ENCODE measurements at regions not wholly inside any gene's neighbourhood (a gene's known extent, or its start where the extent isn't known, plus 50 kb on each side); places are given as distances from the start of the nearest gene placed in this dataset.

DNA sequence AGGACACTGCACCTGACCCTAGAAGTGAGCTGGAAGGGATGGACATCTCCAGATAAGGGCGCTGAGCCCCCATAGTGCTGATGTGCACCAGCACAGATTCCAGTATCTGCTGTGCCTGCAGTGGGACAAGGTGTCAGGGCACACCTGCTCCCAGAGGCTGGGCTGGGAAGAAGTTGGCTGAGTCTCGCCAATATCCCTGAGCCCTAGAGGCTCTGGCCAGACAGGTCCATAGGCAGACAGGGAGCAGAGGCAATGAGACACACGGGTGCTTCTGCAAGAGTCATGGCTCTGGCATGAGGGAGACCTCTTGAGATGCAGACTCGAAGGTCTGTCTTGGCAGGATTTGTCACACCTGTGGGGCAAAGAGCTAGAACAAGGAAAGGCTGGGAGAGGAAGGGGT, 1321.5 kb downstream of the UQCRFS1 start:
- Histone ChIP-seq H3K27me3 (replicated peaks in 1 of 7) (no peaks in the 10 kb centered on the region), H3K36me3 (no peaks in the 10 kb centered on the region), H3K4me3 (no peak overlapping the region), H3K27ac (no peak overlapping the region), H3K4me1 (no peaks in the 10 kb centered on the region), H3K9me3 (peaks cover 0 to 63% (median 5%) of the 10 kb centered on the region in 8 donors)
- intact Hi-C loops (cut with DNase I; ENCODE audit: low total_unique reads), result no loop called here
- WGBS, 5 donors, result 47 to 71% (median 61%) methylated on average over 4 of the region's 4 CpGs
- DNase-seq, result no peak
- TF ChIP-seq POLR2A (IDR thresholded peaks at IDR 0.05) (no peak), POLR2AphosphoS5 (IDR thresholded peaks at IDR 0.05) (no peak)
- TF ChIP-seq, protein P1, sequence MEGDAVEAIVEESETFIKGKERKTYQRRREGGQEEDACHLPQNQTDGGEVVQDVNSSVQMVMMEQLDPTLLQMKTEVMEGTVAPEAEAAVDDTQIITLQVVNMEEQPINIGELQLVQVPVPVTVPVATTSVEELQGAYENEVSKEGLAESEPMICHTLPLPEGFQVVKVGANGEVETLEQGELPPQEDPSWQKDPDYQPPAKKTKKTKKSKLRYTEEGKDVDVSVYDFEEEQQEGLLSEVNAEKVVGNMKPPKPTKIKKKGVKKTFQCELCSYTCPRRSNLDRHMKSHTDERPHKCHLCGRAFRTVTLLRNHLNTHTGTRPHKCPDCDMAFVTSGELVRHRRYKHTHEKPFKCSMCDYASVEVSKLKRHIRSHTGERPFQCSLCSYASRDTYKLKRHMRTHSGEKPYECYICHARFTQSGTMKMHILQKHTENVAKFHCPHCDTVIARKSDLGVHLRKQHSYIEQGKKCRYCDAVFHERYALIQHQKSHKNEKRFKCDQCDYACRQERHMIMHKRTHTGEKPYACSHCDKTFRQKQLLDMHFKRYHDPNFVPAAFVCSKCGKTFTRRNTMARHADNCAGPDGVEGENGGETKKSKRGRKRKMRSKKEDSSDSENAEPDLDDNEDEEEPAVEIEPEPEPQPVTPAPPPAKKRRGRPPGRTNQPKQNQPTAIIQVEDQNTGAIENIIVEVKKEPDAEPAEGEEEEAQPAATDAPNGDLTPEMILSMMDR (IDR thresholded peaks at IDR 0.05 in 8 of 11, conservative IDR thresholded peaks at IDR 0.05 in 3 of 11), result no peak

DNA sequence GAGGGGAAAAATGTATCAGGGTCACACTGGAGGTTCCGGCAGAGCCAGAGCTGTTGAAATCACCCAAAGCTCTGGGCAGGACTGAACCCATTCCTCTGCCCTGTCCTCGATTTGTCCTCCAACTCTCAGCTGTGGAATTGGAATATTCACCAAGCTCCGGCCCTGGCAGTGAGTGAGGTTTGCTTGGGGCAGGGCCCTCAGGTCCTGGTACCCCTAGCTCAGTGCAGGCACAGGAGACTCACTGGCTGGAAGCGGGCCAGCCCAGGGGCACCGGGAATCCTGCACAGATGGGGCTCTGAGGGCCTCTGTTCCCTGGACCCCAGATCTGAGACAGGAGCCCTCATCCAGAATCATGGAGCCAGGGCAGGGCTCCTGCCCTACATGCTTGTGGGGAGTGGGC, 1322.3 kb downstream of the UQCRFS1 start:
- TF ChIP-seq POLR2AphosphoS5 (IDR thresholded peaks at IDR 0.05) (no peak), POLR2A (IDR thresholded peaks at IDR 0.05) (no peak)
- TF ChIP-seq, protein P1 (IDR thresholded peaks at IDR 0.05 in 8 of 11, conservative IDR thresholded peaks at IDR 0.05 in 3 of 11), result no peak
- DNase-seq, result no peak
- WGBS, 5 donors, result 48 to 90% (median 59%) methylated on average over 2 to 5 of the region's 5 CpGs
- Histone ChIP-seq H3K4me1 (no peaks in the 10 kb centered on the region), H3K36me3 (no peaks in the 10 kb centered on the region), H3K4me3 (no peak overlapping the region), H3K27ac (no peak overlapping the region), H3K9me3 (peaks cover 0 to 64% (median 5%) of the 10 kb centered on the region in 8 donors), H3K27me3 (replicated peaks in 1 of 7) (no peaks in the 10 kb centered on the region)
- intact Hi-C loops (cut with DNase I; ENCODE audit: low total_unique reads), result no loop called here

DNA sequence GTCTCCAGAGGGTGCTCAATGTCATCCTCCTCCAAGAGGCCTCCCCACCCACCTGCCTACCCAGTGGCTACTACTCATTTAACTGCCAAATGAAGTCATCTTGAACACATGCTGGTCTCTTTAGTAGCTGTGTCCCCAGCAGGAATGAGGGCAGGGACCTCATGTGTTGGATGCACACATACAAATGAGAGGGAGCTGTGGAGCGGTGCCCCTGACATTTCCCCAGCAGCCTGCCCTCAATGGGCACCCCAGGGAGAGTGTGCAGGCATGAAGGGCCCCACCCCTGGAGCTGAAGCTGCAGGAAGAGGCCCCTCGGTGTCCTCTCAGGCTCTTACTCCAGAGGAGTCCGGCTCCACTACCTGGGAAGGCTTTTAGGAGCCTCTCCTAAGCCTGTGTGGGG, 1322.7 kb downstream of the UQCRFS1 start:
- H3K27ac ChIP-seq, result no peak overlapping the region
- intact Hi-C loops (cut with DNase I; ENCODE audit: low total_unique reads), result no loop called here
- peaks cover 0 to 69% (median 7%) of the 10 kb centered on the region in 8 donors for H3K9me3 ChIP-seq
- no peaks in the 10 kb centered on the region for H3K36me3 ChIP-seq
- H3K4me3 ChIP-seq, result no peak overlapping the region
- no peaks in the 10 kb centered on the region for H3K4me1 ChIP-seq
- DNase-seq, result no peak
- TF ChIP-seq POLR2A (IDR thresholded peaks at IDR 0.05) (no peak), POLR2AphosphoS5 (IDR thresholded peaks at IDR 0.05) (no peak)
- TF ChIP-seq, protein P1 (IDR thresholded peaks at IDR 0.05 in 8 of 11, conservative IDR thresholded peaks at IDR 0.05 in 3 of 11), result no peak
- H3K27me3 ChIP-seq (replicated peaks in 1 of 7), result no peaks in the 10 kb centered on the region
- 64 to 76% (median 68%) methylated on average over 1 to 3 of the region's 3 CpGs for WGBS, 5 donors

DNA sequence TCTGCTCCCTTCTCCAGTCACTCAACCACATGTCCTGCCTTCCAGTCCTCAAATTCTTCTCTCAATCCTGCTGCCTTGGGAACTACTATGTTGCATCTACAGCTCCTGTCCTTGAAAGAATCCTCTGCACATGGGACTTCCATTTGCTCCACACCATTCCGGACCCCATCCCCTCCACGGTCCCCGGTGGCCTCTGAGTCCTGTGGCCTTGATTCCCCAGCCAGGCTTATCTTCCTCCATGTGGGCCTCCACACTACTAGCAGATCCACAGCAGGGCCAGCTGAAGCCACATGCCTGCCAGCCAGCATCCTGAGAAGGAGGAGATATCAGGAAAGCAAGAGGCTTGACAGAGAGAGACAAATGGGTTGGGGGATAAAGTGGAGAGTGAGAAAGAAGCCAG, 1323.8 kb downstream of the UQCRFS1 start:
- intact Hi-C loops (cut with DNase I; ENCODE audit: low total_unique reads), result no loop called here
- WGBS, 5 donors, result 86 to 92% (median 88%) methylated on average over 3 of the region's 3 CpGs
- no peak for TF ChIP-seq POLR2A (IDR thresholded peaks at IDR 0.05)
- TF ChIP-seq, protein P1 (IDR thresholded peaks at IDR 0.05 in 8 of 11, conservative IDR thresholded peaks at IDR 0.05 in 3 of 11), result no peak
- Histone ChIP-seq H3K4me3 (no peak overlapping the region), H3K27ac (no peak overlapping the region), H3K4me1 (no peaks in the 10 kb centered on the region), H3K9me3 (peaks cover 0 to 70% (median 8%) of the 10 kb centered on the region in 8 donors), H3K27me3 (replicated peaks in 1 of 7) (no peaks in the 10 kb centered on the region), H3K36me3 (no peaks in the 10 kb centered on the region)
- DNase-seq, result no peak

All from spleen (tissue), 11 donors.